HepG2 (cell line): ENCODE measurements at regions not wholly inside any gene's neighbourhood (a gene's known extent, or its start where the extent isn't known, plus 50 kb on each side); places are given as distances from the start of the nearest gene placed in this dataset.

Experiments used
- MAX ChIP-seq: IDR thresholded peaks from 2 replicates; pipeline ENCODE4 v1.6.1; 2012; ENCODE audit warnings: inconsistent platforms
- NR2C2 ChIP-seq: sonication (generic); formaldehyde crosslinking; IDR thresholded peaks from 2 replicates; pipeline ENCODE4 v1.4.0; 2020; ENCODE audit warnings: missing genetic modification reagents, mild to moderate bottlenecking, moderate library complexity, borderline replicate concordance
- PCBP2 ChIP-seq: fragments of 200-400 bp; formaldehyde crosslinking; optimal IDR thresholded peaks from 2 replicates; pipeline ENCODE3; 2018; ENCODE audit warnings: low read length, low read depth; ENCODE audit not compliant: poor library complexity, severe bottlenecking
- ZBTB40 ChIP-seq, 2 experiments: fragments of 450-650 bp in 1 of 2; sonication (generic) in 1 of 2; formaldehyde crosslinking in 1 of 2; IDR thresholded peaks; 2 replicates each; pipeline versions ENCODE4 v1.6.1 to v1.8.0; 2016 to 2022; ENCODE audit warnings: antibody characterized with exemption in 1 of 2, mild to moderate bottlenecking in 1 of 2, missing genetic modification reagents in 1 of 2
- TF ChIP-seq, protein P1 (sequence below): sonication (generic); formaldehyde crosslinking; IDR thresholded peaks from 2 replicates; pipeline ENCODE4 v1.5.0; 2020; ENCODE audit warnings: mild to moderate bottlenecking, missing genetic modification reagents, moderate library complexity

- no peak for TF ChIP-seq MAX
- TF ChIP-seq NR2C2 (CRISPR knock-in tag) = no peak
- TF ChIP-seq, protein P1, sequence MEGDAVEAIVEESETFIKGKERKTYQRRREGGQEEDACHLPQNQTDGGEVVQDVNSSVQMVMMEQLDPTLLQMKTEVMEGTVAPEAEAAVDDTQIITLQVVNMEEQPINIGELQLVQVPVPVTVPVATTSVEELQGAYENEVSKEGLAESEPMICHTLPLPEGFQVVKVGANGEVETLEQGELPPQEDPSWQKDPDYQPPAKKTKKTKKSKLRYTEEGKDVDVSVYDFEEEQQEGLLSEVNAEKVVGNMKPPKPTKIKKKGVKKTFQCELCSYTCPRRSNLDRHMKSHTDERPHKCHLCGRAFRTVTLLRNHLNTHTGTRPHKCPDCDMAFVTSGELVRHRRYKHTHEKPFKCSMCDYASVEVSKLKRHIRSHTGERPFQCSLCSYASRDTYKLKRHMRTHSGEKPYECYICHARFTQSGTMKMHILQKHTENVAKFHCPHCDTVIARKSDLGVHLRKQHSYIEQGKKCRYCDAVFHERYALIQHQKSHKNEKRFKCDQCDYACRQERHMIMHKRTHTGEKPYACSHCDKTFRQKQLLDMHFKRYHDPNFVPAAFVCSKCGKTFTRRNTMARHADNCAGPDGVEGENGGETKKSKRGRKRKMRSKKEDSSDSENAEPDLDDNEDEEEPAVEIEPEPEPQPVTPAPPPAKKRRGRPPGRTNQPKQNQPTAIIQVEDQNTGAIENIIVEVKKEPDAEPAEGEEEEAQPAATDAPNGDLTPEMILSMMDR (CRISPR knock-in tag) = no peak
- TF ChIP-seq PCBP2 = no peak
- no peak for TF ChIP-seq ZBTB40 (IDR thresholded peaks at IDR 0.05)
- TF ChIP-seq ZBTB40 (CRISPR knock-in tag; IDR thresholded peaks at IDR 0.05) = no peak
These were observed 325.9 kb downstream of the MIAT start for GRCh38 chr22:26983311-26983710.
